GM18505 (cell line): ENCODE measurements at regions not wholly inside any gene's neighbourhood (a gene's known extent, or its start where the extent isn't known, plus 50 kb on each side); places are given as distances from the start of the nearest gene placed in this dataset.

Experiments
- ATAC-seq: cut with Tn5 transposase; IDR thresholded peaks from one replicate; pipeline ENCODE4 v1.9.1; 2021; ENCODE audit not compliant: unreplicated experiment
- POLR2A ChIP-seq: IDR thresholded peaks from 4 replicates; pipeline ENCODE4 v1.6.1; 2011; ENCODE audit warnings: borderline replicate concordance; ENCODE audit not compliant: insufficient read depth, insufficient read length; ENCODE audit errors: extremely low read depth

GRCh38 chr9:26458054-26458453 is 434.5 kb downstream of the CAAP1 start:
- no peak for TF ChIP-seq POLR2A
- no peak for ATAC-seq

- no peak for TF ChIP-seq POLR2A
- no peak for ATAC-seq
Observed at GRCh38 chr9:26457151-26457550, 435.5 kb downstream of the CAAP1 start.

GRCh38 chr9:26439061-26439624 is 453.5 kb downstream of the CAAP1 start:
- ATAC-seq: no peak
- no peak for TF ChIP-seq POLR2A

- ATAC-seq: no peak
- TF ChIP-seq POLR2A: no peak
Observed at GRCh38 chr9:26437056-26437711, 455.4 kb downstream of the CAAP1 start.

- no peak for ATAC-seq
- no peak for TF ChIP-seq POLR2A
Observed at GRCh38 chr9:26426551-26427131, 466.0 kb downstream of the CAAP1 start.

- no peak for TF ChIP-seq POLR2A
- ATAC-seq: no peak
Observed at GRCh38 chr9:26418480-26418879, 474.1 kb downstream of the CAAP1 start.

GRCh38 chr9:26415528-26415927 is 477.1 kb downstream of the CAAP1 start:
- ATAC-seq: no peak
- no peak for TF ChIP-seq POLR2A

GRCh38 chr9:26413611-26414010 is 479.0 kb downstream of the CAAP1 start:
- ATAC-seq: no peak
- TF ChIP-seq POLR2A: no peak

- TF ChIP-seq POLR2A: no peak
- ATAC-seq: no peak
Observed at GRCh38 chr9:26412446-26412845, 480.2 kb downstream of the CAAP1 start.

GRCh38 chr9:26406676-26407075 is 485.9 kb downstream of the CAAP1 start:
- TF ChIP-seq POLR2A: no peak
- ATAC-seq: no peak

GRCh38 chr9:26399556-26399955 is 493.0 kb downstream of the CAAP1 start:
- no peak for ATAC-seq
- no peak for TF ChIP-seq POLR2A

- no peak for TF ChIP-seq POLR2A
- ATAC-seq: no peak
Observed at GRCh38 chr9:26394025-26394424, 498.6 kb downstream of the CAAP1 start.

GRCh38 chr9:26392639-26393038 is 500.0 kb downstream of the CAAP1 start:
- ATAC-seq: no peak

GRCh38 chr9:26391036-26391435 is 501.6 kb downstream of the CAAP1 start:
- ATAC-seq: no peak
- TF ChIP-seq POLR2A: no peak

More at GRCh38 chr9:26392639-26393038, 500.0 kb downstream of the CAAP1 start:
- no peak for TF ChIP-seq POLR2A

- TF ChIP-seq POLR2A: no peak
- ATAC-seq: no peak
Observed at GRCh38 chr9:26375448-26375847, 517.2 kb downstream of the CAAP1 start.

- no peak for ATAC-seq
- TF ChIP-seq POLR2A: no peak
Observed at GRCh38 chr9:26373616-26374015, 519.0 kb downstream of the CAAP1 start.
